DMS153 treated with DMSO at 0.1 percent for 48 hours (cell line): ENCODE measurements at regions not wholly inside any gene's neighbourhood (a gene's known extent, or its start where the extent isn't known, plus 50 kb on each side); places are given as distances from the start of the nearest gene placed in this dataset.

Experiments
- DNase-seq: peaks from one replicate; lab custom pipeline; 2025; ENCODE audit not compliant: unreplicated experiment; lab: John Stamatoyannopoulos, UW

GRCh38 chr18:8536231-8536630 lies 73.0 kb upstream of the RAB12 start:
- no peak for DNase-seq

DNA sequence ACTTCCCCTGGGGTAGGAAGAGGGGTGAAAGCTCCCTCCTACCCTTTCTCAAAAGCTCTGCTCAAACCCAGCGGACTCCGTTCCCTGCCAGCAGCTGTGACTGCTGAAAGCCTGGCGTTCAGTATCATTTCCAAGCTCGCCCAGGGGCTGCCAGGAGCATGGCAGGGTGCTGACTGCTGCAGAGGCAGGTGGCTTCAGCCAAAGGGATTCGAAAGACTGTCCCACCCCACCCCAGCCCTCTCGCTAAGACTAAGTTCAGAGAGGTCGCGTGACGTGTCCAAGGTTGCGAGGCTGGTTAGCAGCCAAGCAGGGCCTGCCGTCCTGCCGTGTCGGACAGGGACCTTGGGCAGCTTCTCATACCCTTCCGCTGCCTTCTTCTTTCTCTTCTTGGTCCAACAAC lies 72.3 kb upstream of the RAB12 start:
- no peak for DNase-seq

DNA sequence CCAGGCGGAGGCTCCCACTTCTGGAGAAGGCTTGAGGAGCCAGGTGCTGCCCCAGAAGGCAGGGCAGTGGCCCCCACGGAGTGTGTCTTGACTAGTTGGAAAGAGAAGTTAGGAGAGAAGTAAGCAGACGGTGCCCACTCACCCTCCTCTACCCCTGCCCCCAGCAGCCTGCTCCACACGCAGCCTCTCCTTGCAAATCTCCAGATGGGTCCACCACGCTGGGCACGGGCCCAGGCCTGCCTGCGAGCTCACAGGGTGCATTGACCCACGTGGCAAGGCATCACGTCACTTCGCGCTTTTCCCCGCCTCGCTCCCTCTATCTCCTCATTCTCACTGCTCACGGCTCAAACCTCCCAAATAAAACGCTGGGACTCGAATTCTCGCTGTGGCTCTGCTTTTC lies 71.8 kb upstream of the RAB12 start:
- no peak for DNase-seq

DNA sequence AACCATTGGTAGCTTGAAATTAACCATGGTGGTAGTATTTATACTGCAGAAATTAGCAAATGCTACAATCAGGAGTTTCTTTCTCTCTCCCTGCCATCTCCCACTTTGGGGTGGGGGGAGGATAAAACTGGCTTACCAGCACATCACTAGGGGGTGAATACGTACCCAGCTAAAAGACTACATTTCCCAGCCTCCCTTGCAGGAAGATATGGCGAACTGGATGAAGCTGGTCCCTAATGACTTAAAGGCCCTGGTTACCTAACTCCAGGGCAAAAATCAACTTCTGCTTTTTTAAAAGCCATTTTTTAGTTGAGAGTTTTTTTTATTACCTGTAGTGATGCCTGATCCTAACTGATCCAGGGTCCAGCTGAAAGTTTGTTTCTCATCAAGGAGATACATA lies 70.3 kb upstream of the RAB12 start:
- DNase-seq, result no peak

DNA sequence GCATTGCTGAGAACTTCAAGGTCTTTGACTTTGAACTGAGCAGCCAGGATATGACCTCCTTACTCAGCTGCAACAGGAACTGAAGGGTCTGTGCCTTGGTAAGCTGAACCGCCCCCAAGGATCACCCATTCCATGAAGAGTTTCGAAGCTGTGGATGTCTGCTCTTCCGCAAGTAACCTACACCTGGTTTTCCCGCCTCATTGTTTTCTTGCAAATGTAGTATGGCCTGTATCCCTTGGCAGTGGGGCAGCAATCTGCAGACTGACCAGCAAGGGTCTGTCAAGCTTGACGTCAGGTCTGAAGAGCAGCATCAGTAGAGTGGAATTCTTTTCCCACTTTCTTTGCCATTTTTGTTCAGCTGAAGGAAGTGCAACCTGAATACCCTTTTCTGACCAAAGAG lies 62.6 kb upstream of the RAB12 start:
- DNase-seq, result no peak

DNA sequence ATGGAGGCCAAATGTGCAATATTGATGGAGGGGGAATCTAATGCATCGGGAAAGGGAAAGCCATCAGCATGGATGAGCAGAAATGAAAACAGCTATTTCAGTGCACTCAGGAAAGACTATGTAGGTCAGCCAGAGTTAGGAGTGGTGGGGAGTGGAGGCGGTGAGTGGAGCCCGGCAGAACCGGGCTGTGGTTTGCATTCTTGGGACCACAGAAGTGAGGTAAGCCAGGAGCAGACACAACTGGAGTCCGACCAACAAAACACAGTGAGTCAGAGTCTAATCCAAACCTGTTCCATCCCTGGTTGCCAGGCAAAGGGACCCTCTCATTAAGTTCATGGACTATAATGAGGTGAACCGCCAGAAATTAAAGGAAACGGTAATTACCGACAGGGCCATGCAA lies 61.1 kb upstream of the RAB12 start:
- no peak for DNase-seq

GRCh38 chr18:8549254-8549757 lies 59.9 kb upstream of the RAB12 start:
- DNase-seq, result no peak

DNA sequence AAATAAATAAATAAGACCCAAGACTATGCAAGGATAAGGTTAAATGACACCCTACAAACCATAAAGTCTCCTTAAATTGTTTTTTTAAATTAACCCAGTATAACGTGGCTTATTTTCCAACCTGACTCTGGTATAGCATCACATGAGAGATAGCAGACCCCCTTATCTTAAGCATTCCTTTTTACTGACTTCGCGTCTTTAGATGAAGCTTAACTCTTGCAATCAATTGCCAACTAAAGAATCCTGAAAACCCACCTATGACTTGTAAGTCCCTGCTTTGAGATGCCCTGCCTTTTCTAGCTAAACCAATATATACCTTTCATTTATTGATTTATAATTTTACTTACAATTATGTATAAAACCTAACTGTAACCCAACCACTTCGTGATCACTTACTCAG lies 57.1 kb upstream of the RAB12 start:
- no peak for DNase-seq

GRCh38 chr18:8554354-8554753 lies 54.9 kb upstream of the RAB12 start:
- no peak for DNase-seq

GRCh38 chr18:8556424-8556823 lies 52.8 kb upstream of the RAB12 start:
- no peak for DNase-seq
